Activated T-cell treated with anti-CD3 and anti-CD28 coated beads, Interleukin-2, amount 50 U/mL, for 24 hours (primary cell): ENCODE measurements at regions not wholly inside any gene's neighbourhood (a gene's known extent, or its start where the extent isn't known, plus 50 kb on each side); places are given as distances from the start of the nearest gene placed in this dataset.

Source experiments
- DNase-seq: peaks from one replicate; pipeline ENCODE4 v3.0.0-alpha.2; 2020
- H3K27ac Mint-ChIP-seq: 2 replicates; pipeline ENCODE4 v1.8.0; 2020; ENCODE audit warnings: mild to moderate bottlenecking, mixed read lengths
- H3K27me3 Mint-ChIP-seq: 2 replicates; pipeline ENCODE4 v1.8.0; 2020; ENCODE audit warnings: mixed read lengths
- H3K36me3 Mint-ChIP-seq: 2 replicates; pipeline ENCODE4 v1.8.0; 2020; ENCODE audit warnings: low read depth, mixed read lengths
- H3K4me1 Mint-ChIP-seq: 2 replicates; pipeline ENCODE4 v1.8.0; 2020; ENCODE audit warnings: low read depth, mixed read lengths
- H3K4me3 Mint-ChIP-seq: 2 replicates; pipeline ENCODE4 v1.8.0; 2020; ENCODE audit warnings: mild to moderate bottlenecking, moderate library complexity, mixed read lengths
- H3K9me3 Mint-ChIP-seq: 2 replicates; pipeline ENCODE4 v1.8.0; 2020; ENCODE audit warnings: mixed read lengths

DNA sequence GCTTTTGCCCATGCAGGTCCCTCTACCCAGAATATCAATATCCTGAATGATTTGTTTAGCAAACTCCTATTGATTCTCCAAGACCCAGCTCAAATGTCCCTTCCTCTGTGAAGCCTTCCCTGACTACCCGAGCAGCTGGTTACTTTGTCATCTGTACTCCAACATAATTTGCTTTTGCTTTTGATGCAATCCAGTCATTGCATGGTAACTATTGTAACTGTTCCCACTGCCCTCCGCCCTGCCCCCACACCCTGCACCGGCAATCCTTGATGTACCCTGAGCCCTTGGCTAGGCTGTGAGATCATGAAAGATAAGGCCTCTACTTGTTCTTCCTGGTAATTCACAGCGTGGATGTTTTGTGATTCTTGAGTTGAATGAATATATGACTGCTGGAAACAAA is 119.9 kb upstream of the BOD1 start:
- DNase-seq: no peak
- H3K4me3 Mint-ChIP-seq: no peak overlapping the region
- H3K4me1 Mint-ChIP-seq: no peaks in the 10 kb centered on the region
- H3K9me3 Mint-ChIP-seq: no peaks in the 10 kb centered on the region
- H3K27ac Mint-ChIP-seq: no peak overlapping the region
- H3K36me3 Mint-ChIP-seq: no peaks in the 10 kb centered on the region
- peaks cover 4% of the 10 kb centered on the region for H3K27me3 Mint-ChIP-seq

DNA sequence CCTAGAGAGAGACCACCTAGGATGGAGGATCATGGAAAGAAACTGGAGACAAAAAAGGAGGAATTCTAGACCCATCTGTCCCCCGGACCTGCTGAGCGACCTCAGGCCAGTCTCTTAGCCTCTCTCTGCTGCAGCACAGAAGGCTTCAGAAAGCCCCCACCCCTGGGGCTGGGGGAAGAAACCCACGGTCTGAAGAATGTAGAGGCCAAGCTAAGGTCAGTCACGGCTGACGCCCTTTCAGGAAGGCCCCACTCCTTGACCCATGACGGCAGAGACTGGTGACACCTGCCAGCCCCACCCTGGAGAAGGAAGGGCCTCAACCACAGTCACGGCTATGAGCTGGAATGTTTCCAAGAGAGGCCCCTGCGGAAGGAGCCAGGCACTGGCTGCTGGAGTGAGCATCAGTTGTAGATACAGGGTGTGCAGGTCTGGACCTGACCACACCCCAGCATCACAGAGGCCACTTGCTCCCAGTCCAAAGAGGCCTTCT is 120.5 kb upstream of the BOD1 start:
- Mint-ChIP-seq H3K9me3 (no peaks in the 10 kb centered on the region), H3K27ac (no peak overlapping the region), H3K36me3 (no peaks in the 10 kb centered on the region), H3K27me3 (peaks cover 4% of the 10 kb centered on the region), H3K4me1 (no peaks in the 10 kb centered on the region), H3K4me3 (no peak overlapping the region)
- no peak for DNase-seq

DNA sequence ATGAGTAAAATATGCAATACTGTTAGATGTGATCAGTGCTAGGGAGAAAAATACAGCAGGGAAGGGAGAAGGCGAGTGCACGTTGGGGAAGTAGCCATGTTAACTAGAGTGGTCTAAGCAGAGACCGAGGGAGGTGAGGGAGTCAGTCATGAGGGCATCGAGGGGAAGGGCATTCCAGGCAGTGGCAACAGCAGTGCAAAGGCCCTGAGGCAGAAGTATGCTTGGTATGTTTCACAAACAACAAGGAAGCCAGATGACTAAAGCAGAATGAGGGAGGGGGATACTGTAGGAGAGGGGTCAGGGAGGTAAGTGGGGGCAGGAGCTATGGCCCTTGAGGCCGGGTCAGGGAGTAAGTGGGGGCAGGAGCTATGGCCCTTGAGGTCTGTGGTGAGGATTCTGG is 123.3 kb upstream of the BOD1 start:
- Mint-ChIP-seq H3K4me1 (no peaks in the 10 kb centered on the region), H3K36me3 (no peaks in the 10 kb centered on the region), H3K27me3 (peaks cover 4% of the 10 kb centered on the region), H3K27ac (no peak overlapping the region), H3K9me3 (no peaks in the 10 kb centered on the region), H3K4me3 (no peak overlapping the region)
- no peak for DNase-seq

DNA sequence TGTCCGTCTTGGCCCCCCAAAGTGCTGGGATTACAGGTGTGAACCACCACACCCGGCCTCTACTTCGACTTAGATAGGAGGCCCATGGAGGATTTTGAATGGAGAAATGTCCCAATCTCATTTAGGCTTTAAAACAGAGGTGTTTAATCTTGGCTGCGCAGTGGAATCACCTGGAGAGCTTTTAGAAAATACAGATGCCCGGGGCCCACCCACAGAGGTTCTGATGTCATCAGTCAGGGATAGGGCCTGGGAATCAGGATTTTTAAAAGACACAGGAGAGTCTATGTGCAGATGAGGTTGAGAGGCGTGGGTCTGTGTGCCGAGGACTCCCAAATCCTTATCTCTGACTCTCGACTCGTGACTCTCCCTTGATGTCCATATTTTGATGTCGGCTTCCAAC is 124.0 kb upstream of the BOD1 start:
- H3K36me3 Mint-ChIP-seq: no peaks in the 10 kb centered on the region
- H3K9me3 Mint-ChIP-seq: no peaks in the 10 kb centered on the region
- H3K27ac Mint-ChIP-seq: no peak overlapping the region
- no peak overlapping the region for H3K4me3 Mint-ChIP-seq
- no peaks in the 10 kb centered on the region for H3K4me1 Mint-ChIP-seq
- peaks cover 4% of the 10 kb centered on the region for H3K27me3 Mint-ChIP-seq
- no peak for DNase-seq

DNA sequence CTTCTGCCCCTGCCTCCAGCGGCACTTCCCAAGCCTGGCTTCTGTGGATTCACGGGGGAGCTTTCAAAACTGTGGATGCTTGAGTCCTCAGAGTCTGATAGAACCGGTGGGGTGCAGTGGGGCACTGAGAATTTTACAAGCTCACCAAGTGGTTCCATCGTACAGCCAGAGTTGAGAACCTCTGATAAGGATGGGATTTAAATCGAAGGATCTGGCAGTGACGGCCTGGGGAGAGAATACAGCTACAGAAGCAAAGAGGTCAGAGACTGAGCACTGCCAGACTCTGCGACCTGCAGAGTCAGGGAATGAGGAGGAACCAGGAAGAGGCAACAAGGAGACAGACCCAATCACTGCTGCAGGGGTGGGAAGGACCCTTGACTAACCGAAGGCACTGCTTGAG is 124.6 kb upstream of the BOD1 start:
- Mint-ChIP-seq H3K9me3 (no peaks in the 10 kb centered on the region), H3K27ac (peak overlapping the region; percentile 35), H3K36me3 (no peaks in the 10 kb centered on the region), H3K4me1 (no peaks in the 10 kb centered on the region), H3K4me3 (no peak overlapping the region), H3K27me3 (peaks cover 4% of the 10 kb centered on the region)
- no peak for DNase-seq

DNA sequence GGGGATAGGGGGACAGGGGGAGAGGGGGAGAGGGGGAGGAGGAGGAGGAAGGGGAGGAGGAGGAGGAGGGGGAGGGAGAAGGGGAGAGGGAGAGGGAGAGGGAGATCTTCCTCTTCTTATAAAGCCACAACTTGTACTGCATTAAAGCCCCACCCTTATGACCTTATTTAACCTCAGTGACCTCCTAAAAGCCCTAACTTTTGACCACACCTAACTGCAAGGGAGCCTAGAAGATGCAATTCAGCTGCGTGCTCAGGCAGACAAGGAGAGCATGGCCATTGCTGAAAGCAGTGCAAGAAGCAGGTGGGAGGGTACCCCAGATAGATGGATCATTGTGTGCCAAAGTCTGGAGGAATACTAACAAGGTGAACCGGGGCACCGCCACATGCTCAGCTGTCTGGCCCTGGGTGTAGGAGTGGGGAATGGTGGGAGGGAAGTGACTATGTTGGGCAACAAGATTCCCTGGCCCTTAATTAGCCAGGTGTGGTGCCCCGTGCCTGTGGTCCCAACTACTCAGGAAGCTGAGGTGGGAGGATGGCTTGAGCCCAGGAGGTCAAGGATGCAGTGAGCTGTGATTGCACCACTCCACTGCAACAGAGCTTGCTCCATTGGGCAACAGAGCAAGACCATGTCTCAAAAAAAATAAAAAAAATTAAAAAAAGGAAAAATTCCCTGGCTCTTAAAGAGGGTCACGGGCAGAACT is 125.4 kb upstream of the BOD1 start:
- H3K4me1 Mint-ChIP-seq: no peaks in the 10 kb centered on the region
- no peaks in the 10 kb centered on the region for H3K9me3 Mint-ChIP-seq
- DNase-seq: no peak
- H3K27me3 Mint-ChIP-seq: peaks cover 4% of the 10 kb centered on the region
- H3K27ac Mint-ChIP-seq: no peak overlapping the region
- H3K4me3 Mint-ChIP-seq: no peak overlapping the region
- H3K36me3 Mint-ChIP-seq: no peaks in the 10 kb centered on the region

DNA sequence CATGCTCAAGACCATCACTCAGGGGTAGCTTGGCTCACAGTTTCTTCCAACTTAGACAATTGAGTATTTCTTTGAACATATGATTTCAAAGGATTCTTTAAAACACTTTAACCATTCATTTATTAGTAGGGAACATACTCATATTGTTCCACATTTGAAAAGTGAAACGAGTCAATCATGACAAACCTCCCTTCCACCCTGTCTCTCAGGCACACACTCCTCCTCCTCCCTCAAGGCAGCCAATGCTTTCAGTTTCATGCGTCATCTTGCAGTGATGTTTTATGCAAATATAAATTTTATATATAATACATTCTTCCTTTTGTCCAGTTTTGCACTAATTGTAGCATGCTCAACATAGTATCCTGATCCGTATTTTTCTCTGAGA is 126.0 kb upstream of the BOD1 start:
- no peak overlapping the region for H3K4me3 Mint-ChIP-seq
- no peaks in the 10 kb centered on the region for H3K36me3 Mint-ChIP-seq
- no peaks in the 10 kb centered on the region for H3K9me3 Mint-ChIP-seq
- H3K27me3 Mint-ChIP-seq: peaks cover 4% of the 10 kb centered on the region
- no peaks in the 10 kb centered on the region for H3K4me1 Mint-ChIP-seq
- no peak overlapping the region for H3K27ac Mint-ChIP-seq
- DNase-seq: no peak

DNA sequence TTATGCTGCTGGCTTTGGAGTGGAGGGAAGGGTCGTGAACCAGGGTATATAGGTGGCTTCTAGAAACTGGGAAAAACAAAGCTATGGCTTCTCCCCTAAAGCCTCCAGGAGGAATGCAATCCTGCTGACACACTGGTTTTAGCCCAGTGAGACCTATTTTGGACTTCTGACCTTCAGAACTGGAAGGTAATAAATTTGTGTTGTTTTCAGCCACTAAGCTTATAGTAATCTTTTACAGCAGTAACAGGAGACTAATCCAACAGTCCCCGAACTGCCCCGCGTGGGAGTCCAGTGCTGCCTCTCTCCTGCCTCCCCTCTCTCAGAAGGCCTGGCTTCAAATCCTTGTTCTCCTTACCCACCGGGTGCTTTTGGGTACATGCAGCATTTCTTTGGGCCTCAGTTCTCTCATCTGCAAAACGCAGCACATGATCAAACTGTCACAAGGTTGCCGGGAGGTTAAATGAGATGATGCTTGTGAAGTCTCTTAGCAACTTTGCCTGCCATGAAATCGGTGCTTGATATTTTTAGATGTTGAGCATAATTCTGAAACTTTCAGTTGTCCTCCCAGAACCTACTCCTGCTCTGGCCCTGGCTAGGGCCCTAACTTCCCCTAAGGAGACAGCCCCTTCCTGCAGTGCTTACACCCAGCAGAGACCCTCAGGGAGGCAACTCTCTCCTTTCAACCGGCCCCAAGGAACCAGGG is 127.3 kb upstream of the BOD1 start:
- no peaks in the 10 kb centered on the region for H3K4me1 Mint-ChIP-seq
- H3K9me3 Mint-ChIP-seq: no peaks in the 10 kb centered on the region
- DNase-seq: no peak
- peaks cover 4% of the 10 kb centered on the region for H3K27me3 Mint-ChIP-seq
- no peak overlapping the region for H3K4me3 Mint-ChIP-seq
- H3K36me3 Mint-ChIP-seq: no peaks in the 10 kb centered on the region
- no peak overlapping the region for H3K27ac Mint-ChIP-seq

DNA sequence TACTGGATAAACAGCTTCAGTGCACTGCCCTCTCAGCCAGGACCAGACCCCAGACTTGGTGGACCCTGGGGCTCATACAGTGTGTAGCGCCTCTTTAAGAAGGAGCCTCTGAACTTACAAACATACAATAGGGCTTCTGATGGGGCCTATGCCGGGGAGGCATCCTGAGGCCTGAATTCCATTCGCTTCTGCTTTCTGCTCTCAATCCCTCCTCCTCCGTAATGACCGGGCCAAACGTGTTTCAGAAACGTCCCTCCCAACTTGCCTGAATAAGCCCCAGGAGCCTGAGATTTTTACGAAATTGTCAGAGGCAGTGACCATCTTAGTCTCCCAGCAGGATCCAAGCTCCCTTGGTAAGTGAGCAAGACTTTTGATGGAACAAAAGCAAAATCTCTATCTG is 128.1 kb upstream of the BOD1 start:
- Mint-ChIP-seq H3K4me1 (no peaks in the 10 kb centered on the region), H3K4me3 (no peak overlapping the region), H3K36me3 (no peaks in the 10 kb centered on the region), H3K27ac (no peak overlapping the region), H3K27me3 (peaks cover 4% of the 10 kb centered on the region), H3K9me3 (no peaks in the 10 kb centered on the region)
- DNase-seq: no peak

DNA sequence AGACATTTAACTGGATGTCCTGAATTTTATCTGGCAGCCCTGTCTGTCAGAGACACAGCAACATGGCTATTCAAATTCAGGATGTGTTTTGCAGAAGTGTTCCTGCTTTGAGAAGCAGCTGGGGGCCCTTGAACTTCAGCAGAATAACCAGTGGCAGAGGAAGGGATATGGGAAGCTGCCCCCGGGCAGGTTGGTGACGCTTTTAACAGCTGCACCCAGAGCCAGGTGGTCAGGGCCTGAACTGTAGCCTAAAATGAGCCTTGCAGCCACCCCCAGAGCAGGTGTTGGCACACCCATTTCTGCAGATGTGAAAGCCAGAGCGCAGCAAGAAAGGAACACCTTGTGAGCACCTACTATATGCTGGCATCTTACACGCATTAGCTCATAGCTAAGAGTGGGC is 128.7 kb upstream of the BOD1 start:
- no peaks in the 10 kb centered on the region for H3K36me3 Mint-ChIP-seq
- no peak for DNase-seq
- no peaks in the 10 kb centered on the region for H3K9me3 Mint-ChIP-seq
- no peak overlapping the region for H3K4me3 Mint-ChIP-seq
- no peaks in the 10 kb centered on the region for H3K4me1 Mint-ChIP-seq
- peaks cover 4% of the 10 kb centered on the region for H3K27me3 Mint-ChIP-seq
- no peak overlapping the region for H3K27ac Mint-ChIP-seq

DNA sequence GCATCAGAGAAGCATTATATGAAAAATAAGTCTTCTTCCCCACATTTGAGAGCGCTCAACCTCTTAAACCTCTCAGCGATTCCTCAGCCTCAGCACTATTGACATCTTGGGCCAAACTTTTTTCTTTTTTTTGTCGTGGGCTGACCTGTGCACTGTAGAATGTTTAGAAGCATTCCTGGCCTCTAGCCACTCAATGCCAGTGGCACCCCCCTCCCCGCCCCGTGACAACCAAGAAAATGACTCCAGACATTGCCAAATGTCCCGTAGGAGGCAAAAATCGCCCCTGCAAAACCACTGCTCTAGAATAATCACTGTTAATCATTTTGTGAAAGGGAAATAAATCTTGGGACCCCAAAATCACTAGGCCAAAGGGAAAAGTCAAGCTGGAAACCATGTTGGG is 129.1 kb upstream of the BOD1 start:
- no peak overlapping the region for H3K27ac Mint-ChIP-seq
- peaks cover 4% of the 10 kb centered on the region for H3K27me3 Mint-ChIP-seq
- no peaks in the 10 kb centered on the region for H3K36me3 Mint-ChIP-seq
- no peak for DNase-seq
- no peaks in the 10 kb centered on the region for H3K4me1 Mint-ChIP-seq
- no peaks in the 10 kb centered on the region for H3K9me3 Mint-ChIP-seq
- no peak overlapping the region for H3K4me3 Mint-ChIP-seq

DNA sequence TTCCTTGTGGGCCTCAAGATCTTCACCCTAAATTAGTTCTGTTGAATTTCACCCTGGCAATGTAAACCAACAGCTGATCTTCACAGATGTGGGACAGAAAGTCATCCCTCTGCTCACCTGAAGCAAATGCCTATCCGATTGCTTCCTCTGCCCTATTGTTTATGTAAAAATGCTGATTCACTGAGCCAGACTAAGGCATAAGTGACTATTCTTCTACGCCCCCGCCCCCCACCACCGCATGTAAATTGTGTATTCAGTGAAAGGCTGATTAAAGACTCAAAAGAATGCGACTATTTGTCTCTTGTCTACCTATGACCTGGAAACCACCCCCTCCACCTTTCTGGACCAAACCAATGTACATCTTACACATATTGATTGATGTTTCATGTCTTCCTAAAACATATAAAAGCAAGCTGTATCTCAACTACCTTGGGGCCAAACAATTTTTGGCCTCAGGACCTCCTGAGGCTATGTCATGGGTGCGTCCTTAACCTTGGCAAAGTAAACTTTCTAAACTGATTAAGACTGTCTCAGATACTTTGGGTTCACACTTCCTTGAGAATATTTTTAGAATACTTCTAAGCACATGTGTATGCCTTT is 129.7 kb upstream of the BOD1 start:
- no peak overlapping the region for H3K4me3 Mint-ChIP-seq
- no peaks in the 10 kb centered on the region for H3K27me3 Mint-ChIP-seq
- H3K36me3 Mint-ChIP-seq: no peaks in the 10 kb centered on the region
- H3K4me1 Mint-ChIP-seq: no peaks in the 10 kb centered on the region
- no peaks in the 10 kb centered on the region for H3K9me3 Mint-ChIP-seq
- H3K27ac Mint-ChIP-seq: no peak overlapping the region
- DNase-seq: no peak

DNA sequence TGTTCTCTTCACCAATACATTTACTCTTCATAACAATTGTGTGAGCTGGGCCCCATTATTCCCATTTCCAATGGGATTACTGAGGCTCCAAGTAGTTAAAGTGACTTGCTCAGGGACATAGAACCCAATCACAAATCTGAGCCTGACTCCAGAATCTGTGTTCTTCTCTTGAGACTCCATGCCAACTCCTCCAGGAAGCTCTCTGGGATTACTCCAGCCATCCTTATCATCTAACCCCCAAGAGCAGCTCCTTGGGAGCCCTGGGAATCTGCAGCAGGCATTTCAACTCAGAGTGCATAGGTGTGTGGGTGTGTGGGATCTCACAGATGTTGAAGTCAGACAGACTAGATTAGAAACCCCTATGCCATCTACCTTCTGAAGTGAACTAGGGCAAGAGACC is 131.4 kb upstream of the BOD1 start:
- Mint-ChIP-seq H3K27me3 (no peaks in the 10 kb centered on the region), H3K27ac (no peak overlapping the region), H3K4me1 (no peaks in the 10 kb centered on the region), H3K36me3 (no peaks in the 10 kb centered on the region), H3K9me3 (no peaks in the 10 kb centered on the region), H3K4me3 (no peak overlapping the region)
- DNase-seq: no peak

DNA sequence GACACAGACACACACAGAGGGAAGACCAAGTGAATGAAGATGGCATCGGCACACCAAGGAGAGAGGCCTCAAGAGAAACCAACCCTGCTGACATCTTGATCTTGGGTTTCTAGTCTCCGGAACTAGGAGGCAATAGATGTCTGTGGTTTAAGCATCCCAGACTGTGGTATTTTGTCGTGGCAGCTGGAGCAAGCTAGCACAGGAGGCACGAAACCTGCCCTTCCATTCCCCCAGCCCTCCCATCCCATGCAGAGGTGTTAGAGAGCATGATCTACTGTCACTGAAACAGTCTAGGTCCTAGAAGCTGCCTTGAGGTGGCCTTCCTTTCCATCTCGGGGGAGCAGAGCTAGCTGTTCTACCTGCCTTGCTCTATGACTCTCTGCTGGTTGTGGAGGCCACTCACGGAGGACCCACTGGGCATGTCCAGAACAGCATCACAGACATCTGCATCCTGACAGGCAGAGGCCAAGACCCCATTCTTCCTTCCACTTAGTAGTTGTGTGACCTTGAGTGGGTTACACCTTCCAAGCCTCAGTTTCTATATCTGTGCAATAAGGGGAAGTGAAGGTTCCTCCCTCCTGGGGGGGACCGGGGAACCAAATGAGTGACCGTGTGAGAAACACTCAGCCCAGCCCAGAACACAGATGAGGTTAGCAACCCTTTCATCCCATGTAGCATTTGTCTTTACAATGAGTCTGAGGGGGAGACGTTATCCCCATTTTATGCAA is 134.3 kb upstream of the BOD1 start:
- no peaks in the 10 kb centered on the region for H3K9me3 Mint-ChIP-seq
- H3K4me1 Mint-ChIP-seq: no peaks in the 10 kb centered on the region
- no peaks in the 10 kb centered on the region for H3K27me3 Mint-ChIP-seq
- no peaks in the 10 kb centered on the region for H3K36me3 Mint-ChIP-seq
- DNase-seq: no peak
- no peak overlapping the region for H3K27ac Mint-ChIP-seq
- H3K4me3 Mint-ChIP-seq: no peak overlapping the region

DNA sequence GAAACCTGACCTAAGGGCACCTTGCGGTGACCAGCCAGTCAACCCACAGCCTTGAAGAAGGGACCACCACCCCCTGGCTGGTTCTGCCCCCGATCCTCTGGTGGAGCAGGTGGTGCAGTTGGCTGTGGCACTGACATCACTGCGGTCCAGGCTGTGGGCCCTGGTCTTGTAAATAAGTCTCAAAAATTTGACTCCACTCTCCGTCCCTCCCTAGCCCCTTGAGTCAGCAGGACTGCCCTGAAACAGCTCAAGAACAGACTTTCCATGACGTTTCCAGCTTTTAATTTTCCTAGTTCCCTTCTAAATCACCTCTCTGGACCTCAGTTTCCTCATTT is 134.8 kb upstream of the BOD1 start:
- DNase-seq: no peak
- no peaks in the 10 kb centered on the region for H3K36me3 Mint-ChIP-seq
- no peak overlapping the region for H3K4me3 Mint-ChIP-seq

More for the DNA sequence above, 134.8 kb upstream of the BOD1 start:
- Mint-ChIP-seq H3K4me1 (no peaks in the 10 kb centered on the region), H3K27me3 (no peaks in the 10 kb centered on the region), H3K9me3 (no peaks in the 10 kb centered on the region), H3K27ac (no peak overlapping the region)
